Cardiac fibroblast (primary cell): ENCODE measurements at regions not wholly inside any gene's neighbourhood (a gene's known extent, or its start where the extent isn't known, plus 50 kb on each side); places are given as distances from the start of the nearest gene placed in this dataset.

ENCODE experiments used
- DNase-seq, 2 donors: peaks; one replicate each; pipeline versions ENCODE4 v3.0.0 to v3.0.0-alpha.2; 2010; ENCODE audit warnings: low read depth in 2 of 2
- H3K4me3 ChIP-seq, 2 donors: replicated peaks in 1 of 2; 1 replicate in 1 of 2; 2 replicates in 1 of 2; pipeline ENCODE4 v1.5.1; 2011; ENCODE audit warnings: low read depth in 2 of 2, low read length in 2 of 2, mild to moderate bottlenecking in 2 of 2, moderate library complexity in 1 of 2
- CTCF ChIP-seq: IDR thresholded peaks from one replicate; pipeline ENCODE4 v1.5.1; 2011; ENCODE audit warnings: low read depth, mild to moderate bottlenecking, low read length, inconsistent platforms

- H3K4me3 ChIP-seq: no peak overlapping the region
- DNase-seq: no peak
- TF ChIP-seq CTCF: no peak
These were observed 53.7 kb upstream of the BCOR start for GRCh38 chrX:40151211-40152172.

GRCh38 chrX:40150503-40150902, 52.7 kb upstream of the BCOR start:
- no peak for TF ChIP-seq CTCF
- H3K4me3 ChIP-seq: no peak overlapping the region
- no peak for DNase-seq

- no peak overlapping the region for H3K4me3 ChIP-seq
- DNase-seq: no peak
- no peak for TF ChIP-seq CTCF
These were observed 51.8 kb upstream of the BCOR start for GRCh38 chrX:40149286-40150175.

- DNase-seq: no peak
- H3K4me3 ChIP-seq: no peak overlapping the region
- no peak for TF ChIP-seq CTCF
These were observed 50.9 kb upstream of the BCOR start for GRCh38 chrX:40148385-40149285.

- no peak for TF ChIP-seq CTCF
- no peak overlapping the region for H3K4me3 ChIP-seq
- no peak for DNase-seq
These were observed 50.2 kb upstream of the BCOR start for GRCh38 chrX:40147971-40148370.
